Activated CD8-positive, alpha-beta memory T cell treated with anti-CD3 and anti-CD28 coated beads for 48 hours (primary cell): ENCODE measurements at regions not wholly inside any gene's neighbourhood (a gene's known extent, or its start where the extent isn't known, plus 50 kb on each side); places are given as distances from the start of the nearest gene placed in this dataset.

Experiments used
- DNase-seq, 3 experiments: peaks; one replicate each; pipeline ENCODE4 v3.0.0-alpha.2; 2020; ENCODE audit warnings: low read depth in 2 of 3, low spot score in 2 of 3

DNA sequence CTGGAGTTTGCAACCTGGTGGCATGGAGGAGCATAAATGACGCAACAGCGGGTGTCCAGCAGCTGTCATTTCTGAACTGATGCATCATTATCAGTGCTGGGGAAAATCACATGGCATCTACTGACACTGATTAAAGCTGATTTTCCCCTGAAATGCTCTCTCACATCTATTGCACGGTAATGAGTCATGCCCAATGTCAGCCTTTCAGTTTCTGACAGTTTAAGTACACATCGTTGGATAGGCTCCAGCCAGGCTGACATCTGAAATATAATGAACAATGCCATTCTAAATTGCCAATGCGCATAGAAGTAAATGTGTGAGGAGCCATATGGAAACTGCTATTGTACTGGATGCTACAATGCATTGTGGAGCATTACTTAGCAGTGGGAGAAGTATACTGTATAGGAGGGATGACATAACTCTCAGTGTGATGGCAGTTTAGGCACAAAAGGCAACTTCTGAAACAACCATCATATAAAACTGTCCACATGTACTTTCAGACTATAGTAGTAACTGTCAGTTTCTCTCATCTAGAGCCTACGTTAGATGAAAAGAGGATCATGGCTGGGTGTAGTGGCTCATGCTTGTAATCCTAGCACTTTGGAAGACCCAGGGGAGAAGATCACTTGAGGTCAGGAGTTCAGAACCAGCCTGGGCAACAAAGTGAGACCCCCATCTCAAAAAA is 389.3 kb upstream of the DMAC1 start:
- DNase-seq, result peak in 1 of 3 experiments; percentile 6

DNA sequence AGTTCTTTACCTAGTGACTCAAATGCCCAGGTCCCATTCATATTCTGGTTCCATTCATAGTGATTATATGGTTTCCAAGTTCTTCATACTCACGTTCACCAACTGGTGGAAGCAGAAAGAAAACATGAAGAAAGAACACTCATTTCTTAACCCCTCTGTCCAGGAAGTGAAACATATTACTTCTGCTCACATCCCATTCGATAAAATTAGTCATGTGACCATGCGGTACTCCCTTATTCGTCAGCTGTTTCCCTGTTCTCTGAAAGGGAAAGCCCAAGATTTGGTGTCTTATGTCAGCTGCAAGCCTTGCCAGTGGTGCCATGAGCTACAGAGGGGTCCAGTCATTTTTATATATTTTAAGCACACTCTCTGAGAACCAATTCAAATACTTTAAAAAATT is 387.0 kb upstream of the DMAC1 start:
- DNase-seq, result no peak

DNA sequence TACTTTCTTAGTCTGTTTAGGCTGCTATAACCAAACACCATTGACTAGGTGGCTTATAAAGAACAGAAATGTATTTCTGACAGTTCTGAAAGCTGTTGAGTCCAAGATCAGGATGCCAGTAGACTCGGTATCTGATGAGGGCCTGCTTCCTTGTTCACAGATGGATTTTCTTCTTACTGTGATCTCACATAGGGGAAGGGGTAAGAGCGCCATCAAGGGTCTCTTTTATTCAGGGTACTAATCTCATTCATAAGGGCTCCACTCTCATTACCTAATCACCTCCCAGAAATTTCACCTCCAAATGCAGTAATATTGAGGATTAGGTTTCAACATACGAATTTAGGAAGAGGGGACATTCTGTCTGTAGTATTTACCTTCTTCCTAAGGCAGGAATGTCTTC is 384.0 kb upstream of the DMAC1 start:
- no peak for DNase-seq

DNA sequence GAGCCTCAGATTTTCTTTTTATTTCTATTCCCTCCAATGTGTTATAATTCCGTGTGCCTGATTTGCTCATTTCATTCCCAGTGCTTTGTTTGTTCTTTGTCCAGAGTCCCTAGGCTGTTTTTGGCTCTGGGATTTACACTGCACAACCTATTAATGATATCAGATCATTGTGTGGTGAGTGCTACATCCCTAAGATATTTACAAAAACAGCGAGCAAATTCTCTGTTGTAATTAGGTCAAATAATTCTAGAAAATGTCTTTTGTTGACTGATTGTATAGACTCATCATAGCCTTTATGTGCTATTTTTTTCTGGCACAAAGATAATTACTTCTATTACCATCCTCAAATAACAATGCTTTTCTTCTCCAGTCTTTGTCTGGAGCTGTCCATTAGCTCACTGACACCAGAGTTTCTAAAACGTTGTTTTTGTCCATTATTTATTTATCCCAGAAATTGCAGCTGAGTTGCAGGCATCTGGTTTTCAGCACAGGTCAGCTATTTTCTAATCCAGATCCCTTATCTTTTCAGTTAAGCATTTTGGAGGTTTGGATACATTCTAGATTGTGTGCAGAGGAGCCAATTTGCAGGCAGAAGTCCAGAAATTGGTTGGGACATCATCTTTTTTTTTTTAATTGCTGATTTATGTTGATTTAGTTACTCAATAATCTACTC is 379.9 kb upstream of the DMAC1 start:
- no peak for DNase-seq

DNA sequence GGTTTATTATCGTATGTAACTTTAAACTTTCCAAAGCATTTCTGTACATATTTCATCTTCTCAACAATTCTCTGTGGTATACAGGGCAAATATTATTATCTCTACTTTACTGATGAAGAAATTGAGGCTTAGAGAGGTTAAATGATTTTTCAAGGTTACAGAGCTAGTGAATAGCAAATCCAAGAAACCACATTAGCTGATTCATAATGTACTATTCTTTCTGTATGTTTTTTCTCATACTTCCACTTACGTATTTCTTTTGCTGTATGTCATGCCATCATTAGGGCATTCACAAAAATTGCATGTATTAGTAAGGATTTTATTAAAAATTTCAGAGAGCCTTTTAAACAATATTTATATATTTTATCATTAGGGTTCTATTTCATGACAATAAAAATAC is 372.4 kb upstream of the DMAC1 start:
- DNase-seq, result no peak

DNA sequence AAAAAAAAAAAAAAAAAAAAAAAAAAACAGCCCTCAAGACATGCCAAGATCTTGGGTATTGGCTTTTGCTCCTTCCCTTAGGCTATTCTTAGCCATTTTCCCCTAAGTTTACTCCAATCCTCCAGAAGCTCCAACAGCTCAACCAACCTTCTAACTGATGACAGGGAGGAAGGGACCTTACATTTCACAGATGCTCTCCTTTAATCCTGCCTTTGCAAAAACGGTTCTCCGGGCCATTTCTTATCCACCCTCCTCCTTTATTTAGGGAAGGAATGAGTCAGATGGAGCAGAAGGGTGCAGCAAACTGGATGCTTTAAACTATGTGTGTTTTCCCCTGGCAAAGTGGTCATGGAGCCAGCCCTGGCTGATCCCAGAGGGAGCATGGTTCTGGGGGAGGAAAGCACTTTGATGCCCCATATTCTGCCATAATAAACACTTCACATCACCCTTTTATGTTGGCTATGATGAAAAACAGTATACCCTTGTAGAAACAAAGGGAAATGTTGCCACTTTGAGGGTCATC is 369.4 kb upstream of the DMAC1 start:
- DNase-seq, result no peak

DNA sequence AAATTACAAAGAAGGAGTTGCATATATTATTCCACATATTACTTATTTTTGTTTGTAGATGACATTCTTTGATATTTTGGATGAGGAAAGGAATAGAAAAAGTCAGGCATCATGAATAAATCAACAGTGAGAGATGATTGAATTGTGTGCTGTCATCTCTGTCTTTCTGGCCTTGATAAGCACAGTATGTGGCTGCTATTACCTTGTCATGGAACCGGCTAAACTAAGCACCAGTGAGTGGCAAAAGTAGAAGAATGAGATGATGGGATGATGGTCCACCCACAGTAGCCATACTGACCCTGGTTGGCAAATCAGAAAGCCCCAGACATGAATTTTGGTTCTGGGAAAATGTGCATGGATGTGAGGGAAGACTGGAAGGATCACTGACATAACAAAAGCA is 361.2 kb upstream of the DMAC1 start:
- DNase-seq, result no peak

DNA sequence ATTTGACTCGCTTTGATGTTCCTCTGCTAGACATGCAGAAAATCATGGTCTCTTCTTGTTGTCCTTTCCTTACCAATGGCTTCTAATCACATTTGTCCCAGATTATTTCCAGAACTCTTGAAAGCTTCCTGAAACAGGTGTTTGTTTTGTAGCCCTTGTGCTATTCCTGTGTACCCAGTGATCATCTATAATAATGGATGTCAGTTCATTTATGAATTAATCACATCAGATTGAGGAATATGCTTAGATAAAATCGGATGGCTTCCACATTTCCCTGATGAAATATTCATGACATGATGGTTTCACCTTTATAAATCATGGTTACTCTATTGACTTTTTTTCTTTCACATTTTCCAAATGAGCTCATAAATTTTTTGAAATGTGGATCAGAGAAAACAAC is 359.0 kb upstream of the DMAC1 start:
- DNase-seq, result no peak

DNA sequence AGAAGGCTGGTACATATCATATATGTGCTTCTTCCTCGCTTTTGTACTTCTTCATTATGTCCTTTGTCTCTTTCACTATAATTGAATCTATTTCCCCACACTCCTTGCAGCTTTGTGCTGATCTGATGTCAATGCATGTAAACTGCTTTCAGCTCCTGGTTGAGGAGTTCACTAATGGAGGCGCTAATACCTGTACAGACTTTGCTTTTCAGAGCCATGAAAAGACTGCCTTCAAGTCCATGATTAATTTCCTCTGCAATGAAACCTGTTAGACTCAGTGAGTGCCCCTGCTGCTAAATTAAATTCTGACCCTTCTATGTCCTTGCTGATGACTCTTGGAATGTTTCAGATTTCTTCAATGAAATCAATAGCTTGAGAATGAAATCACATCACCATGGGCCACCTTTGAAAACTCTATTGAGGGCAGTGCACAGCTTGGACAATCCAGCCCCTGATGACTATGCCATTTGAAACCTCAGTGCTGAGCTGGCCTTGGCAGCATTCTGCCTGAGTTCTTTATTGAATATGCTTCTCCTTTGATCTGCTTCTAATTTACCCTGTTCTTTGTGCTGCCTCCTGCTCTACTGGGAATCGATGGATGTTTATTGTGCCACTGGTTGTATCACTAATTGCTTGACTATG is 358.2 kb upstream of the DMAC1 start:
- no peak for DNase-seq

DNA sequence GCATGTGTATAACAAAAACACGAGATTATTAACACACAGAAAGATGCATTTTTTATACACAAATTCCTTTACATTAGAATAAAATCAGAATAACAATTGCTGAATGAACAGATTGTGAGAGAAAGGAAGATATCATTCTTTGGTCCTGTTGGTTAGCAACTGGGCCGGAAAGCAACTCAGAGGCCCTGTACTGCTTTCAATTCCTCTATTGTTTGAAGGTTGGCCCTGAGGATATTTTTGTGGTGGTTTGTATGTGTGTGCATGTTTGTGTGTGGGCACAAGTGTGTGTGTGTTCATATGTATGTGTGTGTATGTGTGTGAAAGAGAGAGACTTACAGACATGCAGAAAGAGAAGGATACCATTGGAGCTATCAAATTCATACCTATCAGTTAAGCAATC is 356.8 kb upstream of the DMAC1 start:
- DNase-seq, result no peak

DNA sequence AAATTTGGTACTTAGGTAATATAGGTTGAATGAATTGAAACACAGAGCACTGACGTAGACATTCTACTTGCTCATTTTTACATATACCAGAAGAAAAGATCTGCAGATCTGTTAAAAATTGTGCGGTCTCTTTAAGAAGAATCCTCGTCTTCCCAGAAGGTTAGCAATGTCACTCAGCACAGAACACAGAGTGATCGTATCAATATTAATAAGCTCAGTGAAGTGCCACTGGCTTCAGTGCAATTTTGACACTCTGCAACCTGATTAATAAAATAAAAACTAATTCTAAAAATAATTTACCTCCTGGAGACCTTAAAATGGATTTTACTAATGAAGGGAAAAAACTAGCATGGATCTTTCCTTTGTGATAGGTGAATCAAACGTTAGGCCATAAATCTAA is 356.1 kb upstream of the DMAC1 start:
- no peak for DNase-seq

DNA sequence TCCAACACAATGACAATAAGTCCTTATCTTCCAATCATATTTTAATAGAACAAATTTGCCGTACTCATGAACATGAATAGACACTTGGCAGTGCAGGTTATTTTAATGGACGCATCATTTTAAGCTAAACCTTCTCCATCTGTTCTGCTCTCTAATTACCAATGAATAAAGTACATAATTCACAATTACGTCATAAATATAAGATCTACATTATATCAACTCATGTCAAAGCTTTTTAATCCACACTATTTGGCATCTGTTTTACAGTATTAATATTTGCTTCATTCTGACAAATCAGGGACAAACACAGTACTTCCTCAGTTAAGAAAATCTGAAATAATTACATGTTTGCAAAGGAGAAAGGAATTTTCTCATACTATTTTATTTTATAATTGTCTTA is 344.1 kb upstream of the DMAC1 start:
- DNase-seq, result no peak

DNA sequence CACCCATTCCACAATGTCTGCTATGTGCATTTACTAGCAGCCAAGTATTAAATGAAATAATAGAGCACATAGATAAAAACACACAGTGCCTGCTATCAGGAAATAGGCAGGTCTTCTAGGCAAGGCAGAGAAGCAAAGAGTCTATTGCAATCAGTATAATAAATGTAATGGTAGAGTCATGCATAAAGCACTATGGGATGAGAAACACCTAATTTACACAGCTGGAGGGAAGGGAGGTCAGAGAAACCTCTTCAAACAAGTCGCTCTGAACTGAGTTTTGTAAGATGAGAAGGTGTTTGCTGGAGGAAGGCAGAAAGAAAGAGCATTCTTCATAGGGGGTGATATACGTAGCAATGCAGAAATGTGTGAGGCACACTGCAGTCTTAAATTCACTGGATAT is 341.0 kb upstream of the DMAC1 start:
- no peak for DNase-seq

DNA sequence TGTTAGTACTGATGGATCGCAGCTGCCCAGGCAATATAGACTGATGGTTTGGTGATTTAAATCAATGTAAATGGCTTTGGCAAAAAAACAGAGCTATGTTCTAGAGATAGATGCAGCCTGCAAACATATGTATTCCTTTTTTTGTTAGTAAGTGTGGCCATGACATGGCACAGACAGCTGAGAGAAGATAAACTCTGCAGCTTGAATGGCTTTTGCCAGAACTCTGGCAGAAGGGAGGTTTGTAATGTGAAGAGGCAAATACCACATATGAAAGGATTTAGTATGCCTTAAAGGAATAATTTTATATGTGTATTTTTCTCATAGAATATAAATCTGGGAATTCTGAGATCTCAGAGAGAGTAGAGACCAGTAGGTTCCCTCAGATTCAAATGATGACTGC is 340.2 kb upstream of the DMAC1 start:
- no peak for DNase-seq

DNA sequence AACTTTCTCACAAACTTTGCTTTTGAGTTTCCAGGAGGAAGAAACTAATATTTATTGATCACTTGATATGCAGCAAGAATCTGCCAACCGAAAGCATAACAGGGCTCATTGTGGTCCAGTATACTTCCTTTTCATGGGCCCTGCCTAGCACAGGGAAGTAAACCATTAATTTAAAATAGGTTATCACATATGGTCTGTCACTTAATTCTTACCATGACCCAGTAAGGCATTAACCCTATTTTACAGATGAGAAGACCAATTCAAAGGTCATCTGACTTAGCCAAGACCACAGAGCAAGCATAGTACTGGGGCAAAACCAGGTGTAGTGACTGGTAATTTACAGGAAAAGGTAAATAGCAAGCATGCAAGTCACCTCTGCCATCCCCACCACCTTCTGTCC is 336.9 kb upstream of the DMAC1 start:
- no peak for DNase-seq

DNA sequence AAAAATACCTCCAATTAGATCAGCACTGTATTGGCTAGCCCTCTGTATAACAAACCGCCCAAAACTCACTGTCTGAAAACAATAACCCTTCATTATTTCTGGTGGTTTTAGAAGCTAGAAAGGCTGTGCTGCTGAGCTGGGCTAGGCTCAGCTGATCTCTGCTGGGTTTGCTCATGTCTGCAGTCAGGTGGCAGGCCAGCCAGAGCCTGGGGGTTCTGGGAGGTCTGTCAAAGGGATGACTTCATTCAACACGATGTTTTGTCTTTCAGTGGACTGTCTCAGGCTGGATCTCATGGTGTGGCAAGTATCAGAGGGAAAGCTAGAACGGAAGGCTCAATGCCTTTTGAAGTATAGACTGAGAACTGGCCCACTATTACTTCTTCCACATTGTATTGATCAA is 335.1 kb upstream of the DMAC1 start:
- no peak for DNase-seq

DNA sequence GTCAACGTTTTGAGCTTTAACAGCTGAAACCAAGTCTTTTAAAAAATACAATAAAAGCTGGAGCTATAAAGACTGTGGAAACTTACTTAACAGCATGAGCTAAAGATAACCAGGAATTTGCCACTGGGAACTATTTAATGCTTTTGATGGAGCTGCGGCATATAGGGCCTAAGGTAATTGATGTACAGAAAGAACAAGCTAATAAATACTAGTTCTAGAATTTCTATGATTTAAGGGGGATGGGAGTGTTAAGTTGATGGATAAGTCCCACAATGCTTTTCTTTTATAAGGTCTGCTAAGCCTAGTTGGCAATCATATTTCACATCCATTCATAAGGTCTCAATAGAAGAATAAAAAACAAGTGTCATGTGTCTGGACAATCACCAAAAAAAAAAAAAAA is 334.0 kb upstream of the DMAC1 start:
- no peak for DNase-seq

DNA sequence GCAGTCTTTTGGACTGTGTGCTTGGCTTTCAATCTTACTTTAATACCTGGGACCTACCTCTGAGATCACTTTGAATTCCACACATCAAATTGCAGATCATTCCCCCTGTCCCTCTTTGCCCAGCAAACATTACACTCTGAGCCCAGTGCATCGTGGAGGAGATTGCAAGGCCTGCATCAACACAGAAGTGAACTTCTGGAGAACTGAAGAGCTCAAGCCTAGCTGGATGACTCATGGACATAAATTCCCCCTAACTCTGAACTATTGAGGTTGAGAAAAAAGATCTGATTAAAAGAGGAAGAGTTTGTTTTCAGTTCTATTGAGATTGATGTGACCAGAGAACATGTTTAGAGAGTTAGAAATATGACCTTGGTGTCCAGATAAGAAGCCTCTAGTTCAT is 316.0 kb upstream of the DMAC1 start:
- DNase-seq, result no peak

DNA sequence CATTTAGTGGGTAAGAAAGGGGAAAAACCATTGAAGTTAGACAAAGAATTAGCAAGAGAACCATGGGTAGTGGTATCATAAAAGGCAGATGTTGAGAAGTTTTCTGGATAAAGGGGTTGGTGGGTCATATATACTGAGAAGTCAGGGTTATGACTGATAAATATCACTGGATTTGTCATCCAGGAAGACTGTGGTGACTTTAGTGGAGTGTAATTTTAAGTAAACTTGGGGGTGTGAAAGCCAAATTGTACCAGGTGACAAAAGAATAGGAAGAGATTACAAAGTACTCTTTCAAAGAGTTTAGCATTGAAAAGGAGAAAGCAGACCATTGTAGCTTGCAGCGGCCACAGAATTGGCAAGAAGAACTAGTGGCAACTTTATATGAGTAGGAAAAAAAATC is 315.2 kb upstream of the DMAC1 start:
- no peak for DNase-seq

DNA sequence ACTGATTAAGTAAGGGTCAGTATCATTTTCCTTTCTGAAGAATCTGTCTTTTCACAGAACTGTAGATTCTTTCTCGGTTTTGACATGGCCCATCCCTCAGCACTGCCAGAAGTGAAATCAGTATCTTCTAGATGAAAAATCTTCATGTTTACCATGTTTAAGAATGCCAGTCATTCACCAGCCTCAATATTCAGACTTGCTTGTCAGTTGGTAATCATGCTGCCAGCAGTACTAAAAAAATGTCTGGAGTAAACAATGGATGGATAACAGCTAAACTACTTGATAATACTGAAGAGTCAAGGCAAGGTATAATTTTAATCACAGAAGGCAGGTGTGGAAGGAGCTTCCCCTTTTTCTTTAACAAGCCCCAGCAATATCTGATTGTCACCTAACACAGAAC is 306.8 kb upstream of the DMAC1 start:
- DNase-seq, result no peak

DNA sequence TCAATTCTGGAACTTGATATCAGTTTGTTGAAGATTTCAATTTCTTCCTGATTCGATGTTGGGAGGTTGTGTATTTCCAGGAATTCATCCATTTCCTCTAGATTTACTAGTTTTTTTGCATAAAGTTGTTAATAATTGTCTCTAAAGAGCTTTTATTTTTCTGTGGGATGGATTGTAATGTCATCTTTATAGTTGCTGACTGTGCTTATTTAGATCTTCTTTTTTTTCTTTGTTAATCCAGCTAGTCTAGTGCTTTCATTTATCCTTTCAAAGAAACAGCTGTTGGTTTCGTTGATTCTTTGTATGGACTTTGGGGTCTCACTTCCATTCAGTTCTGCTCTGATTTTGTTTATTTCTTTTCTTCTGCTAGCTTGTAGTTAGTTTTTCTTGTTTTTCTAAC is 302.0 kb upstream of the DMAC1 start:
- DNase-seq, result no peak

DNA sequence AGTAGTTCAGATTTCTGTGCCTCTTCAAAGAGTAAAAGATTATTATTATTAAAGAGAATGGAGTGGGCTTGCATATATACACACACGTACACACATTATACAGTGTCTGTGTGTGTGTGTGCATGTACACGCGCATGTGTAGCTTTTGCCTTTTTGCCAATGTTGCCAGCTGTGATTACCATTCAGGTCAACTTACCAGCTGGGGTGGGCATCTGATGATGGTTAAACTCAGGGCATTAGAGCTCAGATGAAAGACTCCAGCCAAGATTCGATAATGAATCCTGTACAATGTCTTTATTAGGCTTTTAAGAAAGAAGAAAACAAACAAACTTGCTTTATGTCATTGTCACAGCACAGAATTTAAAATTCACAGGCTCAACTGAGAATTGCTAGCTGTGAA is 296.5 kb upstream of the DMAC1 start:
- DNase-seq, result no peak

DNA sequence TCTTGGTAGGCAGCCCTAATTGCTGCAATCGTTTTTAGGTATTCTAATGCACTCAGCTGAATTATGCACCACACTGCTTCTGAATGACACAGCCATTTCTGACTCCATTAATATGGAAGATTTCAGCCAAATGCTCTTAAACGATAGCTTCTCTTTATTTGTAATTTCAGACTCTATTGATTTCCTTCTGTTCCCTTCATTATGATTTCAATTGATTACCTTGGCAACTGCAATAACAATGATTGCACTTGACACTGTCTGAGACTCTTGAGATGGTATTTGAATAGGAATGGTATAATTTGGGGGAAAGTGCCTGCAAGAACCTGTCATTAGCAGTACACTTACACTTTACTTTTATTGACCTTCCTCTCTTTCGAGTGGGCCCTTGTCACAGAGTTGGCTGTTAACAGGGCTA is 296.1 kb upstream of the DMAC1 start:
- no peak for DNase-seq
